Stimulated activated CD8-positive, alpha-beta memory T cell treated with anti-CD3 and anti-CD28 coated beads, Interleukin-7, amount 100 ng/mL, for 4 hours (primary cell): ENCODE measurements at regions not wholly inside any gene's neighbourhood (a gene's known extent, or its start where the extent isn't known, plus 50 kb on each side); places are given as distances from the start of the nearest gene placed in this dataset.

Source experiments
- DNase-seq, 2 donors: peaks; one replicate each; pipeline ENCODE4 v3.0.0-alpha.2; 2020; ENCODE audit warnings: low read depth in 2 of 2

DNA sequence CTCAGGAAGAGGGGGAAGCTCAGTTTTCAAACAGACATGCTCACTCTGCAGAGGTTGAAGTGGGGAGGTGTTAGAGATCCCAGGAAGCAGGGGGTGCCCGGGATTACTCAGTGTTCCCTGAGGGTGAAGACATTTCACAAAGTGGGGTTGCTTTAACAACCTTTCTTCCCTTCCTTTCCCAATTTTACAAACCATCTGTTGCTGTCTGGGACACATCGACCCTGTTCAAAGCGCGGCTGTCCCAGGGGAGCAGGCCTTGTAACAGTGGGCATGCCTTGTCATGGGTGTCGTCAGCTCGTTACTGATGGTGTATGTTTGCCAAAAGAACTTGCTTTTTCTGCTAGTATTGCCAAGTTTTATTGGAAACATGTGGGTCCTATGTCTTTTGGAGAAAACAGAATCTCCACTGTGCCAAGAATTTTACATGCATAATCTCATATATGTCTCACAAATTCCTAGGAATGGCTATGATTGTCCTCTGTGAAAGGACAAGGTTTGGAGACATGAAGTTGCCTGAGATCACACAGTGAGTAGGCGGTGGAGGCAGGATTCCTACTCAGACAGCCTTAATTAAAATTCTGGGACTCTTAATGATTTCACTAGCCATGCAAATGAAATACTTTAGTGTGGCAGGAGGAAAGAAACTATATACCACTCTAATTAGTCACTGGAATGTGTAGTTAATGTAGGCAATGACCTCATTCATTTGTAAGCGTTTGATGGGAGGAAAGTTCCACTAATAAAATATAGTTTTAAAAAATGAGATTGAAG lies 198.9 kb downstream of the NXNL2 start:
- DNase-seq, result no peak

- DNase-seq, result no peak
Observed at GRCh38 chr9:88734527-88734926, 199.5 kb downstream of the NXNL2 start.

- DNase-seq, result no peak
Observed at GRCh38 chr9:88736136-88736637, 201.2 kb downstream of the NXNL2 start.

GRCh38 chr9:88737031-88737430 lies 202.1 kb downstream of the NXNL2 start:
- no peak for DNase-seq

DNA sequence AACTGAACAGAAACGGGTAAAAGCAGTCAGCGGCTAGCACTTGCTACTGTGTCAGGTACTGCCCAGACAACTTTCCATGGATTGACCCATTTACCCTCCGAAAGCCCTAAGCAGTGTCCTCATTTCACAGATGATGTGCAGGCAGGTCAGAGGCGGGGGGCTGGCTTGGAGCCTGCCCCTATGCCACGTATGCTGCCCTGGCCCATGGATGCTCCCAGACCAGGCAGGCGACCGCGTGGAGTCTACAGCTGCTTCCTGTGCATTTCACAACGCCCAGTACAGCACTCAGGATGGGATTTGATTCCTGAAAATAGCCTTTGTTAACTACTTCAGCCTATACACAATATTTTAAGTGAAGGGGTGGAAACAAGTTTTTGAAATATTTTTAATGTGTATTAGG lies 202.9 kb downstream of the NXNL2 start:
- DNase-seq, result no peak

- no peak for DNase-seq
Observed at GRCh38 chr9:88738709-88739108, 203.7 kb downstream of the NXNL2 start.

DNA sequence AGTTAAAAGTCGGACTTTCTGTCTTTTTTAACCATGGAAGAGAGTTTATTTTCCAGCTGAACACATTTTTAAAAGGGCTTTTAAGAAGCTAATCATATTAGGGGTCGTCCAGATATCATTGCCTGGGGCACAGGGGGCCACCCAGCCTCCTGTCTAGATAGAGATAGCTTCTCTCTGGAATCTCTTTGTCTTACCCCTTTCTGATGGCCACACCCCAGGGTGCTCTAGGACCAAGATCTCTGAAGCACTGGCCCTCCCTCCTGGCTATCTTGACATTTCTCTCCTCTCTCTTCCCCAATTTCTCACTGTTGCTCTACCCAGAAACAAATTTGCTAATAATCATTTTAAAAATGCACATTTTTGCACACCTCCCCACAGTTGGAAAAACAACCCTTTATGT lies 204.4 kb downstream of the NXNL2 start:
- DNase-seq, result no peak

DNA sequence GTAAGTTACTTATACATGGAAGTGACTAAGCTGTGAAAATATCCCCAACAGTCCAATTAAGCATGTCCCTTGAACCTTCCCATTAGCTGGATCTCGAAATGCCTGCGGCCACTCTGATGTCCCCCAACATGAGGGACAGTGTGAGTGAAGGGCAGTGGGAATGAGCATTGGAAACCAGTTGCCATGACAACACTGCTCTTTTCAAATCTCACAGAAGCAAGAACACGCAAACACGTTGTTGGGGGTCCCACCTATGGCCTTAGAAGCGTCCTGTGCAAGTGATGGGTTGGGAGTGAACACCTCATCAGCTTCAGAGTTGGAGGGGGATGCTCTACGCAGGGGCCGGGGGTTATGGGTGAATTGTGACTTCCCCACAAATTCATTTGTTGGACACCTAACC lies 205.9 kb downstream of the NXNL2 start:
- no peak for DNase-seq

DNA sequence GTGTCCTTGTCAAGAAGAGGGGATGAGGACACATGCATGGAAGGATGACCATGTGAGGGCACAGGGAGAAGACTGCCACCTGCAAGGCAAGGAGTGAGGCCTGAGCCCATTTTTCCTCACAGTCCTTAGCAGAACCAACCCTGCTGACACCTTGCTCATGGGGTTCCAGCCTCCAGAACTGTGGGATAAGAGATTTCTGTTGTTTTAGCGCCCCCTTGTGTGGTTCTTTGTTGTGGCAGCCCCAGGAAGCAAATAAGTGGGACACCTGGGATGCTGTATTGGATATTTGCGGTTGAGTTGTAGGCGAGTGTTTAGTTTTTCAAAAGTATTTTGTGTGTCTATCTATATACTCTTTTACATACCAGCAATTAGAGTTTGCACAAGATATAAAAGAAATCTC lies 206.4 kb downstream of the NXNL2 start:
- no peak for DNase-seq

DNA sequence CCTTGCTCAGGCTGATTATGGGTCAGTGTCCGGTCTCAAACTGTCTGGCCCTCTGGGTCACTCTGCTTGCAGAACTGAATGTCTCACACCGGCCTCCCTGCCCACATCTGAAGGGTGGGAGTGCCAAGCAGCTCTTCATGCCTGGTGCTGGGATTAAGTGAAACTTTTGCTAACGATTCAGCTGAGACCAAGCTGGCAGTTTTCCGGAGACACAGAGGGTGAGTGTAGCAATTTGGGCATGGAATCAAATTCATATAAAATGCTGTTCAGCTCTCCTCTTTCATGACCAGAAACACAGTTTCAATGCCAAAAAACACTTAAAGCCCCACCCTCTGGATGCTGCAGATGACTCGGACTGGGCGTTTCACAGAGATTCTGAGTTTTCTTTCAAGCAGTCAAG lies 207.5 kb downstream of the NXNL2 start:
- no peak for DNase-seq

DNA sequence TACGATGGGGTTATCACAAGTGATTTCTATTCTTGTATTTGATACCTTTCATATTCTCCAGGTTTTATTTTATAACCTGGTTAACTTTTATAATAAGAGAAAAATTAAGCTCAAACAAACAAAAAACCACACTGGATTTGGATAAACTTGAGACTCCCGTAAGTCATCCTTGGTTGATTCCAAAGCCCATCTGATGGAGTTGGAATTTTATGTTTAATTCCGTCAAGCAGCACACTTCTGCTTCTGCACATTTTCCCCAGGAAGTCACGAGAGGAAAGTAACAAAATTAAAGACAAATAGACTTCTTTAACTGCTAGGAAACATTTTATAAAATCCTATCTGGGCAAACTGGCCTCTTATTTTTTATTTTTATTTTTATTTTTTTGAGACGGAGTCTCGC lies 207.9 kb downstream of the NXNL2 start:
- DNase-seq, result no peak

- DNase-seq, result no peak
Observed at GRCh38 chr9:88745276-88746001, 210.5 kb downstream of the NXNL2 start.

DNA sequence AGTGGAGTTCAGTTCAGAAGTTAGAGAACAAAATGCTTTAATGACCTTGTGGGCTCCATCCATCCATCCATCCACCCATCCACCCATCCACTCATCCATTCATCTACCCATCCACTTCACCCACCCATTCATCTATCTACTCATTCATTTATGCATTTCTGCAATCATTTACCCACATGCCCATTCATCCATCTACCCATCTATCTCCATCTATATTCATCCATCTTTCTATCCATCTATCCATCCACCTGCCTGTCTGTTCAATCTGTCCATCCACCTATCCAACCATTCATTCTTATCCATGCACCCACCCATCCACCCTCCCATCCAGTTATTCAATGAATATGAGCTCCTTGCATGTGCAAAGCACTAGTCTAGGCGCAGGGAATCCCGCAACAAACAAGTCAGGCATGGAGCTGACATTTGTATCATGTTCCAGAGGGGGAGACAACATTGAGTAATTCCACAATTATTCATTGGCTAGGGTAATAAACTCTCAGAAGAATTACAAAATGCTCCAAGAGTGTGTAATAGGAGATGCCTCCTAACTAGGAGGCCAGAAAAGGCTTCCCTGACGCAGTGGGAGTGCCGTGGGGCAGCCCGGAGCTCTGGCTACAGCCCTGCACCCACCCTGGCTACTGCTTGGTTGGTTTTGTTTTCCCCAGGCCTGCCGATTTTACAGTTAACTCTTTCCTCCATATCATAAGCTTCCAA lies 211.2 kb downstream of the NXNL2 start:
- DNase-seq, result no peak

- no peak for DNase-seq
Observed at GRCh38 chr9:88746743-88747398, 211.9 kb downstream of the NXNL2 start.

- DNase-seq, result no peak
Observed at GRCh38 chr9:88747768-88748167, 212.8 kb downstream of the NXNL2 start.

GRCh38 chr9:88748566-88749261 lies 213.7 kb downstream of the NXNL2 start:
- no peak for DNase-seq

DNA sequence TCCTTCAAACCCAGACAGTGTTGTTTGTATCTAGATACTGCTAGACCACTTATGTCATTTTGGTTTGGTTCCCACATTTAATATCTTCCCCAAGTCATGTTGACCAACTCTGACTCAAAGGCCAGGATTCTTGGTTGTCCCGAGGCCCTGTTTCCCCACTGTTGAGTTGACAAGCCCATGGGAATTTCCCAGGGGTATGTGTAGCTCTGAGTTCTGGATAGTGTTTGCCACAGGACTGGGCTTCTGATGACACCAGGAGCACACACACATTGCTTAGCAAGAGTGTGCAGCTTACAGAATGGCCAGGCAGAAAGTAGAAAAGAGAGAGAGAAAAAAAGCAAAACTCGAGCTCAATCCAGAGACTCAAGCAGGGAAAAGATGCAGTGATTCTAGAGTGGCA lies 214.4 kb downstream of the NXNL2 start:
- no peak for DNase-seq

- DNase-seq, result no peak
Observed at GRCh38 chr9:88750832-88751360, 215.9 kb downstream of the NXNL2 start.

DNA sequence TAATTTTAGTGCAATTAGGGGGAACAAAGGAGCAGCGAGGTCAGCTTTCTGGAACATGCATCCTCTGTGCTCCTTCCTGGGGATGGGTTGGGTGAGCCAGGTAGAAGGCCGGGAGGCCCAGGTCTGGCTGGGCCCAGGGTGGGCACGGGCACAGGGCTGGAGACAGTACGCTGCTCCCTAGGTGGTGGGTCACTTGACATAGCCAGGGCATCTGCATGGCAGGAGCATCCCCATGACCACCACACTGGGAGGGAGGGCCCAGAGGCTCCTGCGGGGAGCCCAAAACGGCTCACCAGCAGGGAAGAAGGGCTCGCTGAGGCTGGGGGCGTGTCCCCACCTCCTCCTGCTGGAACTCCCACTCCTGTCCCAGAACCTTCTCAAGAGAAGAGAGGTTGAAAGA lies 216.8 kb downstream of the NXNL2 start:
- no peak for DNase-seq

DNA sequence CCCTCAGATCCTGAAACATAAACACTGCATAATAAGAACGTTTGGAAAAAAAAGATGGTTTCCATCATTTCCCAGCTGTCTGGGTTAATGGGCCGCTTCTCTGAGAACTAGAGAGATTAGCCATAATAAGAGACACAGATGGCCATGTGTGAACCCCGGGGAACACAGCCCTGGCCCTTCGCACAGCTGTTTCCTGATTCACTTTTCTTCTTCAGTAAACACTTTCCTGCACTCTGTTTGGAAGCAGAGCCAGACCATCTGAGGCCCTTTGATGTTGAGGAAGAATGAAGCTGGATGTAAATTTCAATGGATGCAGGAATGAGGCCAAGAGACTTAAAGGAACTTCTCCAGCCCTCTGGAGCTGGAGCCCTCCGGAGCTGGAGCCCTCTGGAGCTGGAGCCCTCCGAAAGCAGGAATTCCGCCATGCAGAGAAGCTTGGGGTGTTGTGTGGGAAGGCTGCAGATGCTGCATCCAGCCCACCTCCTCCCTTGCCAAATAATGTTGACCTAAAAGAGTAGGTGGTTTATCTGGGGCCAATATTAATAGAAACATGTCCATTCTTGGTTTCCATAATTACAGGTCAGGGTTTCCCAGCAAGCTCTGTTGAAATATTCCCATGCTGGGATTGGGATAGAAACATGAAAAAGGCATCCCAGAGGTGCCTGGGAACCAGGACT lies 218.9 kb downstream of the NXNL2 start:
- no peak for DNase-seq

- DNase-seq, result no peak
Observed at GRCh38 chr9:88754452-88754851, 219.5 kb downstream of the NXNL2 start.
